NB4 (cell line): ENCODE measurements at regions not wholly inside any gene's neighbourhood (a gene's known extent, or its start where the extent isn't known, plus 50 kb on each side); places are given as distances from the start of the nearest gene placed in this dataset.

Source experiments
- POLR2A ChIP-seq: IDR thresholded peaks from 2 replicates; pipeline ENCODE4 v1.6.1; 2011; ENCODE audit warnings: mild to moderate bottlenecking; ENCODE audit not compliant: insufficient read length; ENCODE audit errors: extremely low read depth
- TF ChIP-seq, protein P1 (sequence below): IDR thresholded peaks from one replicate; pipeline ENCODE4 v1.5.1; 2012; ENCODE audit warnings: low read depth, low read length

DNA sequence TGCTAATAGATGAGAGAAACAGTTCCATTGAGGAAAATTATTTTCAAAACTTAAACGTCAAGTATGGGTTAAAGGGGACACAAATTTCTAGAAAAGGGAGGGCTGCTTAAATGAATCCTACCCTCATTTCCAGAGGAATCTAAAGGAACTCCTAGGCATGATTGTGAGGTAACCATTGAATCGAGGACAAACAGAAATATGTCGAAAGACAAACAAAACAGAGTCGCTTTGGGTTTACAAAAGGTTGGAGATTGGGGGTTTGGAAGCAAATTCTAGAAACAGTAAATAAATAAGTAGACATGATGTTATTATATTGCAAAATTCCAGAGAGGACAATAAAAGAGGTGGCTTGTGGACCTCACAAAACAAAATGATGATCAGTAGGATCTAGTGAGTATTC is 173.1 kb downstream of the FTCDNL1 start:
- TF ChIP-seq, protein P1, sequence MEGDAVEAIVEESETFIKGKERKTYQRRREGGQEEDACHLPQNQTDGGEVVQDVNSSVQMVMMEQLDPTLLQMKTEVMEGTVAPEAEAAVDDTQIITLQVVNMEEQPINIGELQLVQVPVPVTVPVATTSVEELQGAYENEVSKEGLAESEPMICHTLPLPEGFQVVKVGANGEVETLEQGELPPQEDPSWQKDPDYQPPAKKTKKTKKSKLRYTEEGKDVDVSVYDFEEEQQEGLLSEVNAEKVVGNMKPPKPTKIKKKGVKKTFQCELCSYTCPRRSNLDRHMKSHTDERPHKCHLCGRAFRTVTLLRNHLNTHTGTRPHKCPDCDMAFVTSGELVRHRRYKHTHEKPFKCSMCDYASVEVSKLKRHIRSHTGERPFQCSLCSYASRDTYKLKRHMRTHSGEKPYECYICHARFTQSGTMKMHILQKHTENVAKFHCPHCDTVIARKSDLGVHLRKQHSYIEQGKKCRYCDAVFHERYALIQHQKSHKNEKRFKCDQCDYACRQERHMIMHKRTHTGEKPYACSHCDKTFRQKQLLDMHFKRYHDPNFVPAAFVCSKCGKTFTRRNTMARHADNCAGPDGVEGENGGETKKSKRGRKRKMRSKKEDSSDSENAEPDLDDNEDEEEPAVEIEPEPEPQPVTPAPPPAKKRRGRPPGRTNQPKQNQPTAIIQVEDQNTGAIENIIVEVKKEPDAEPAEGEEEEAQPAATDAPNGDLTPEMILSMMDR = no peak
- TF ChIP-seq POLR2A = no peak
